HEK293T (cell line): ENCODE measurements at regions not wholly inside any gene's neighbourhood (a gene's known extent, or its start where the extent isn't known, plus 50 kb on each side); places are given as distances from the start of the nearest gene placed in this dataset.
"Not testable (repeated sequence)": the region's sequence is repeated elsewhere in the genome, so short reads cannot be mapped to it uniquely, and the experiment has no call there.

ENCODE experiments used
- ARNT ChIP-seq: fragments of 450-650 bp; IDR thresholded peaks from 2 replicates; pipeline ENCODE4 v1.6.1; 2017; ENCODE audit warnings: mild to moderate bottlenecking
- BHLHE40 ChIP-seq: fragments of 450-650 bp; IDR thresholded peaks from 2 replicates; pipeline ENCODE4 v1.6.1; 2016; ENCODE audit warnings: mild to moderate bottlenecking, moderate library complexity, borderline replicate concordance
- FOXA1 ChIP-seq: fragments of 450-650 bp; IDR thresholded peaks from 2 replicates; pipeline ENCODE4 v1.6.1; 2016; ENCODE audit warnings: mild to moderate bottlenecking
- FOXK2 ChIP-seq: fragments of 450-650 bp; IDR thresholded peaks from 2 replicates; pipeline ENCODE4 v1.6.1; 2016; ENCODE audit warnings: mild to moderate bottlenecking
- FOXM1 ChIP-seq: fragments of 450-650 bp; IDR thresholded peaks from 2 replicates; pipeline ENCODE4 v1.6.1; 2017; ENCODE audit warnings: mild to moderate bottlenecking, borderline replicate concordance
- PKNOX1 ChIP-seq: fragments of 450-650 bp; IDR thresholded peaks from 2 replicates; pipeline ENCODE4 v1.6.1; 2016
- SP1 ChIP-seq: fragments of 450-650 bp; IDR thresholded peaks from 2 replicates; pipeline ENCODE4 v1.6.1; 2017
- TARDBP ChIP-seq: fragments of 450-650 bp; IDR thresholded peaks from 2 replicates; pipeline ENCODE4 v1.6.1; 2016
- ZNF384 ChIP-seq: fragments of 450-650 bp; IDR thresholded peaks from 2 replicates; pipeline ENCODE4 v1.6.1; 2016

GRCh38 chr3:99294092-99294491 lies 344.3 kb upstream of the COL8A1 start:
- not testable (repeated sequence) for TF ChIP-seq FOXK2, PKNOX1, FOXA1, BHLHE40, ZNF384, TARDBP, FOXM1, ARNT, SP1
